ENCODE measurements at regions not wholly inside any gene's neighbourhood (a gene's known extent, or its start where the extent isn't known, plus 50 kb on each side); places are given as distances from the start of the nearest gene placed in this dataset.

- no peak for TF ChIP-seq GFI1 (CRISPR knock-in tag; IDR thresholded peaks at IDR 0.05; ENCODE audit: borderline replicate concordance)
Measured at GRCh38 chr1:95850165-95850649, 616.2 kb downstream of the RWDD3 start (continued).

- ATAC-seq: no peak
- TF ChIP-seq RFX5 (IDR thresholded peaks at IDR 0.05; ENCODE audit: low read depth, low read length): peak; percentile 93
- TF ChIP-seq GLMP (CRISPR knock-in tag; IDR thresholded peaks at IDR 0.05; ENCODE audit: borderline replicate concordance): no peak
- ChIA-PET POLR2A (no interaction called here), CTCF (ENCODE audit: low intra/inter-chr PET ratio, low total read pairs) (no interaction called here)
- DNase-seq (ENCODE audit: low spot score): no peak
- H3K4me3 ChIP-seq (replicated peaks in 1 of 3; ENCODE audit: insufficient read depth in 1 of 3, low read depth in 2 of 3, low read length in 3 of 3): no peak overlapping the region
- 49% methylated on average over 3 of the region's 3 CpGs for WGBS (ENCODE audit: low lambda C conversion rate)
- H3K36me3 ChIP-seq (replicated peaks in 1 of 2; ENCODE audit: control insufficient read depth in 1 of 2, insufficient read depth in 2 of 2, low read length in 2 of 2): no peaks in the 10 kb centered on the region
- no peaks in the 10 kb centered on the region for H3K4me1 ChIP-seq (ENCODE audit: insufficient read depth, low read length)
- H3K9me3 ChIP-seq (ENCODE audit: low read length): peaks cover 42% of the 10 kb centered on the region
- no peak for FAIRE-seq
- no peak overlapping the region for H3K27ac ChIP-seq (ENCODE audit: extremely low read length, insufficient read depth, low read length)
- no peaks in the 10 kb centered on the region; a peak in 1 of 5 replicates for H3K27me3 ChIP-seq (ENCODE audit: control insufficient read depth in 1 of 2, insufficient read depth in 2 of 2, low read length in 2 of 2)
- H3K9ac ChIP-seq (ENCODE audit: insufficient read depth, low read depth, low read length): no peak overlapping the region
- in situ Hi-C loops (cut with HindIII; ENCODE audit: extremely low pct_ligation_motif_present, low pct_unique_long_range_greater_than_20kb): no loop called here
- no TSS peak for BruUV-seq (replicated peaks)
- H3K4me2 ChIP-seq (ENCODE audit: low read depth, low read length): no peak overlapping the region
- intact Hi-C loops (cut with micrococcal nuclease; ENCODE audit: unreplicated experiment): no loop called here
- no peaks in the 10 kb centered on the region for H4K20me1 ChIP-seq (ENCODE audit: insufficient read depth, low read length)
- H3K79me2 ChIP-seq (ENCODE audit: insufficient read depth, low read length): no peaks in the 10 kb centered on the region
- H2AFZ ChIP-seq (ENCODE audit: low read length): no peak overlapping the region
Measured at GRCh38 chr1:95850763-95851162, 616.8 kb downstream of the RWDD3 start.

- ATAC-seq: no peak
- CTCF ChIA-PET (ENCODE audit: low intra/inter-chr PET ratio, low total read pairs): no interaction called here
- WGBS (ENCODE audit: low lambda C conversion rate): 7% methylated on average over 4 of the region's 7 CpGs
Measured at GRCh38 chr1:95852483-95853070, 618.6 kb downstream of the RWDD3 start.

More at GRCh38 chr1:95852483-95853070, 618.6 kb downstream of the RWDD3 start:
- POLR2A ChIA-PET: no interaction called here
- TF ChIP-seq ZNF496 (CRISPR knock-in tag; IDR thresholded peaks at IDR 0.05; ENCODE audit: insufficient replicate concordance) (no peak), CENPT (CRISPR knock-in tag; IDR thresholded peaks at IDR 0.05; ENCODE audit: low read depth) (no peak)
- peaks cover 42% of the 10 kb centered on the region for H3K9me3 ChIP-seq (ENCODE audit: low read length)
- H4K20me1 ChIP-seq (ENCODE audit: insufficient read depth, low read length): no peaks in the 10 kb centered on the region
- H3K9ac ChIP-seq (ENCODE audit: insufficient read depth, low read depth, low read length): no peak overlapping the region
- in situ Hi-C loops (cut with HindIII; ENCODE audit: extremely low pct_ligation_motif_present, low pct_unique_long_range_greater_than_20kb): no loop called here
- DNase-seq (ENCODE audit: low spot score) (no peak), FAIRE-seq (no peak)
- H3K27me3 ChIP-seq (ENCODE audit: control insufficient read depth in 1 of 2, insufficient read depth in 2 of 2, low read length in 2 of 2): no peaks in the 10 kb centered on the region; a peak in 1 of 5 replicates
- no peak overlapping the region for H3K27ac ChIP-seq (ENCODE audit: extremely low read length, insufficient read depth, low read length)
- no peak overlapping the region for H3K4me3 ChIP-seq (replicated peaks in 1 of 3; ENCODE audit: insufficient read depth in 1 of 3, low read depth in 2 of 3, low read length in 3 of 3)
- H3K4me2 ChIP-seq (ENCODE audit: low read depth, low read length): no peak overlapping the region
- H2AFZ ChIP-seq (ENCODE audit: low read length): no peak overlapping the region
- no peaks in the 10 kb centered on the region for H3K36me3 ChIP-seq (replicated peaks in 1 of 2; ENCODE audit: control insufficient read depth in 1 of 2, insufficient read depth in 2 of 2, low read length in 2 of 2)
- no peaks in the 10 kb centered on the region for H3K79me2 ChIP-seq (ENCODE audit: insufficient read depth, low read length)
- intact Hi-C loops (cut with micrococcal nuclease; ENCODE audit: unreplicated experiment): no loop called here
- no TSS peak for BruUV-seq (replicated peaks)
- H3K4me1 ChIP-seq (ENCODE audit: insufficient read depth, low read length): no peaks in the 10 kb centered on the region
